ENCODE measurements at regions not wholly inside any gene's neighbourhood (a gene's known extent, or its start where the extent isn't known, plus 50 kb on each side); places are given as distances from the start of the nearest gene placed in this dataset.

DNA sequence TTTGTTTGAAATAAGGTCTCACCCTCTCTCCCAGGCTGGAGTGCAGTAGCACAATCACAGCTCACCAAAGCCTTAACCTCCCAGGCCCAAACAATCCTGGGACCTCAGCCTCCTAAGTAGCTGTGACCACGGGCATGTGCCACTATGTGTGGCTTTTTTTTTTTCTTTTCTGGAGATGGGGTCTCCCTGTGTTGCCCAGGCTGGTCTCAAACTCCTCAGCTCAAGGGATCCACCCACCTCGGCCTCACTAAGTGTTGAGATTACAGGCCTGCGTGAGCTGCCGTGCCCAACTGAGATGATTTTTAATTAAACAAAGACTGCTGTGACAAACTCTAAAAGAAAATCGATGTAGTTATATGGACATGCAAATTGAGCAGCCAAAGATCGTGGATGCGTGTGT, 768.4 kb upstream of the ADGRL2 start:
- DNase-seq: peak; percentile 36

DNA sequence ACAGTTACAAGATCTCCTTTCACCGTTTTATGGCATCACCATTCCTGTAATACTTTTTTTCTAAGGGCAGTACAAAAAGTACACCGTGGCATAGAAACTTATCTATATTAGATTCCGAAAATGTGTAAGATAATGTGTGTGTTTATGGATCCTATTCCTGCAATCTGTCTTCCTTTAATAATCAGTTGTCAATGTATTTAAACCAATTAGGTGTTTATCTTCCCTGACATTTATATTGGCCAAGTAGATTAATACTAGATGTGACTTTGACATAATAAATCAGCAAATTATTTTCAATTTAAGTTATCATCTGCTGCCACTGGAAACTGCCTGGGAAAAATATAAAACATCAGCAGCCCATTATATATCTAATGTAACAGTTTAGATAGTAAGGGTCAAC, 770.3 kb upstream of the ADGRL2 start:
- no peak for DNase-seq

DNA sequence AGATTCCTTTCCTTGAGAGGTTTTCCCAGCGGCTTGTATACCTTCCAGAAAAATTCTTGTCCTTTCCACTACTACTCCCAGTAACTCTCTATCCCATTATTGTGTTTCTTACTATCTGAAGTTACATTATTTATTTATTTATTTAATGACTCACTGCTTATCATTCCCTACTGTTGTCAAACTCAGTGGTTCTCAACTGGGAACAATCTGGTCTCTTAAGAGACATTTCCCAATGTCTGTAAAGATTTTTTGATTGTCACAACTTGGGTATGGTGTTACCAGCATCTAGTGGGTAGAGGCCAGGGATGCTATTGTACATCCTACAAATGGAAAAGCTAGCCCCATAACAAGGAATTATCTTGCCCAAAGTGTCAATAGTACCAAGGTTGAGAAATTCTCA, 771.5 kb upstream of the ADGRL2 start:
- DNase-seq: no peak

DNA sequence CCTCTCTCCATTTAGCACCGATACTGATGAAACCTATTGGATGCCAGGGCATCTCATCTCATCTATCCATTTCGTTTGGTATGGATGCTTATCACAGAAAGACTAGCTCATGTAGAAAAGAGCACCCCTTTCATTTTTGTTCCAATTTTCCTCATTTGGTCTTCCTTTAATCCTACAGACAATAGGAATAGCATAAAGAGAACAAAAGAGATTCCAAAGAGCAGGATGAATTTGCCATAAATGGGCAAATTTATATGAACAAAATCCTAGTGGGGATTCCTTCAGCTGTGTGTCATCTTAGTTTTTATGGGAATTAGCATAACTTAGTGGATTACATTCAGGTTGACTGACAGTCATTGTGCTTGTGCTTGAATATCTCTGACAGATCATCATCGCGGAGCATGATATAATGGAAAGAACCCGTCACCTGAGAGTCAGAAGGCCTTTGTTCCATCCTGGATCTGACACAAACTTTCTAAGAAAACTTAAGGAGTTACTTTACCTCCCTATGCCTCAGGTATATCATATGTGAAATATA, 777.5 kb upstream of the ADGRL2 start:
- DNase-seq: no peak

DNA sequence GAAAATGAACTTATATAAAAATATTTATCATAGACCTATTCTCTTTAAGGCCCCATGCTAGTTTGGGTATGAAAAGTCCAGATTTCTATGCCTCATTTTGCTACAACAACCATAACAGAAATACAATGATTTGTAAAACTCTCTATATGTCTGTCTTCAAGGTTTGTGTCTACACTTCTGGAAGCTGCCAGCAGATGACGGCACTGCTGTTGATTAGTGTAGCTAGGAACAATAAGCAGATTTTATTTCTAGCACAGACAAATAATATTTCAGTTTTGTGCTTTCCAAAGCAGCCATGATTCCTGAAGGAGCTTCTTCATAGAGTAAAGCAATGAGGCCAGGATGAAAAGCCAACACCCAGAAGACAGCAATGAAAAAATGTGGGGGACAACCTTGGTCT, 779.6 kb upstream of the ADGRL2 start:
- no peak for DNase-seq

DNA sequence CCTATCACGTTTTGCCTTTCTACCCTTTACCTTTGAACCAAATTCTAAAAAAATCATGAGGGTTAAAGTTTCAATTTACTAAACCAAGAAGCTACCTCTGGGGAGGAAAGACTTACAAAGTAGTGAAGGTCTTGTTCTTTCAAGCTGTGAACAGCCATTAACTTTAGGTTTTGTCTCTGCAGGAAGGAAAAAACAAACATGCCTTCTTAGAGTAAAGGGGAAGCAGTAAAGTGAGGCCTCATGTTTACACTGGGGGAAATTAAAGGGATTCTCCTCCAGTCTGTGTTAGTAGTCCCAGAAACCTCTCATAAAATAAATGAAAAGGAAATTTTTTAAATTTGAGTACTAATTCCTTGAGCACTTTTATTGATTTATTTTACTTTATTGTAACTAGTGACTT, 780.2 kb upstream of the ADGRL2 start:
- DNase-seq: no peak

DNA sequence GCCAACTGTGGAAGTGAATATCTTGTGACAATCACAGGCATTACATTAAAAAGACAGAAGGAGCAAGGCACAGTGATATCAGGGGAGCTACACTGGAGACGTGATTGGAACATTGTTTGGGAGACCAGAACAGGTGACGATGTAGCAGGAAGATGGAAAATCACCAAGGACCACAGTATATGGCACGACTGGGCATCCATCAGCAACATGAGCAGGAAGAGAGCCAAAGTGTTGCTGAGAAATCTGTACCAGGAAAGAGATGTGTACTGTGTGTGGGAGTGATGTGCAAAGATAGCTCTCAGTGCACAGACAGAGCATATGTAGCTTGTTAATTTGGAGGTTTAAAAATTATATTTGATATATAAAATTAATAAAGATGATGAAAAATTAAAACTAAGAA, 790.6 kb upstream of the ADGRL2 start:
- no peak for DNase-seq

DNA sequence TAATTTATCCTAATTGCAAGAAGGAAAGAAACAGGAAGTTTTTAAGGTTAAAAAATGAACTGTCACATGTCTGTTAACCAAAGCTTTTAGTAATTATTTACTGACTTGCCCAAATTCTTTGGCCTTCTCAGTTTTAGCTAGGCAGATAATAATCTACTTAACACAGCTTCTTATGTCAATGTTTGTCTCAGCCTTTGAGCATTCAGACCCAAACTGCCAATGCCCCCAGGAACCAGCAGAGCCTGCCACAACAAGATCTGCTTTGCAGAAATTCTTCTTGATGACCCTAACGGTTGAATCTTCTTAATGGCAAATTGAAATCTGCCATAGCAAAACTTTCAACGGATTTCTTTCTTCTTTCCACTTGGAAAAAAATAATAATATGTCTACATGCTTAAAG, 792.4 kb upstream of the ADGRL2 start:
- DNase-seq: no peak

DNA sequence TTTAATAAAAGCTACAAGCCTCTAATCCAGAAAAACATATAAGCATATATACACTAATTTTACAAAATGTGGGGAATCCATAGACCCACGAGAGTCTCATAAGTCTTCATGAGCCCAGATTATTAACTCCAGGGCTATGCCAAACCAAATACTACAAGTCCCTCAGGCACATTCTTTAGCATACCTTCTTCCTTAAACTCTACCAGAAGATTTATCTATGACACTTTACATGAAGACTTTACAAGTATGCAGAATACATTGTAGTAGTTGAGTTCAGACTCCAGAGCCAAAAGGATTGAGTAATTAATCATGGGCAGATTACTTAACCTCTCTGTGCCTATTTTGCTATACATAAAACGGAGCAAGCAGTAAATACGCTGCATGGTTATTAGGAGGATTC, 793.7 kb upstream of the ADGRL2 start:
- DNase-seq: no peak

DNA sequence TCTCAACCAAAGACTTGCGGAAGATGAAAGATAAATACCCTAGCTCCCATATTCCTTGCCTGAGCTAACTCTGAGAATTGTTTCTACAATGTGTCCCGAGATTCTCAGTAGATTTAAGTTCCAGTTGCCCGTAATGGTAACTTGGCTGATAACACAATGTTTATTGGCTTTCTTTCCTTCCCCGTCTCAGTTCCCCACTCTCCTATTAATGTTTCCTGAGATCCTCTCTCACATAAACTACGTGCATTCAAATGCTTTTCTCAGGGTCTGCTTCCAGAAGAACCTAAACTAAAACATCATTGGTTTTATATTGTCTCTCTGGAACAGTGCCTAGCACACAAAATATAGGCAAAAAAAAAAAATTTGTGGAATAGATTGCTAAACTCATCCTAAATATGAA, 794.2 kb upstream of the ADGRL2 start:
- no peak for DNase-seq

DNA sequence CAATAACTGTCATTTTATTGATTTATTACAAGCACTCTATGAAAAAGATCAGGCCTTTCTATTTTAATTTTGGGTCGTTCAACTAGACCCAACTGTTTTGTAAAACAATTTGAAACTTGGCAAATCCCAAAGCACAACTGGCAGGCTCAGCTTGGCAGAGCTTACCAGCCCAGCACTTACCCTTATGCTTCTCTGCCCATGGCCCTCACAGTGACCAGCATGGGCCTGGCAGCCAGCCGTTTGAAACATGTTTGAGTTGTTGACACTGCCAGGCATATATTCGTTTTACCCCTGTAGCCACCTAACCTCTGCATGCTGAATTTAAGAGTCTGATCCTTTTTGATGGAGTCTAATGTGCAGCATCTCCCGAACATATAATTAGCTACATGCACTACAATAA, 796.7 kb upstream of the ADGRL2 start:
- DNase-seq: no peak

DNA sequence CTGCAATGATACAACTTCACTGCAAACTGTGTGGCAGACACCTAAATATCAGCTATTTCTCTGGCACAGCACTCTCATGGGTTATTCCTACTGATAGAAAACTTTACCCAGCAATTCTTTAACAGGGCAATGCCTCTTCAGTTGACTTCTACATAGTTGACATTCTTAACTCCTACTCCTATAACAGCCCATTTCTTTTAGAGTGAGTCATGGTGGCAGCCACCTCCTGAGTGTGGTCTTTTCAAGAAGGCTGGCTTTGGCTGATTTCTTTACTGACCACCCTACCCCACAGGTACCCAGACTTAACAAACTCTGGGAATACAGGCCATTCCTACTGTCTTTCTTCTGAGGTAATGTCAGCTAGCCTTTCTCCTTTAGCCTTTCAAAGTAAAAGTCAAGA, 805.8 kb upstream of the ADGRL2 start:
- no peak for DNase-seq

DNA sequence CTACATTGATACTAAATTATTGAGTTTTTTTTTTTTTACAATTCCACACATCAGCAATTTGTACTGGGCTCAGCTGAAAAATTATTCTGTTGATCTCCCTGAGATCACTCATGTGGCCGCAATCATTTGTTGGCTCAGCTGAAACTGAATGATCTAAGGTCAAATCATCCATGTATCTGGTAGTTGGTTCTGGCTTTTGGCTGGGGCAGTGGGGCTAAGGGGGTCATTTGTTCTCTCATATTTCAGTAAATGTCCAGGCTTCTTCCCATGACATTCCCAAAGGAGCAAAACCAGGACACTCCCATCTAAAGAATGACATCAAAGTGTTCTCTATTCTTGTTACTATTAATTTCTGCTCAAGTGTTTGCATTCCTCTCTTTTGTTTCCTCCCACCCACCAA, 806.7 kb upstream of the ADGRL2 start:
- no peak for DNase-seq

DNA sequence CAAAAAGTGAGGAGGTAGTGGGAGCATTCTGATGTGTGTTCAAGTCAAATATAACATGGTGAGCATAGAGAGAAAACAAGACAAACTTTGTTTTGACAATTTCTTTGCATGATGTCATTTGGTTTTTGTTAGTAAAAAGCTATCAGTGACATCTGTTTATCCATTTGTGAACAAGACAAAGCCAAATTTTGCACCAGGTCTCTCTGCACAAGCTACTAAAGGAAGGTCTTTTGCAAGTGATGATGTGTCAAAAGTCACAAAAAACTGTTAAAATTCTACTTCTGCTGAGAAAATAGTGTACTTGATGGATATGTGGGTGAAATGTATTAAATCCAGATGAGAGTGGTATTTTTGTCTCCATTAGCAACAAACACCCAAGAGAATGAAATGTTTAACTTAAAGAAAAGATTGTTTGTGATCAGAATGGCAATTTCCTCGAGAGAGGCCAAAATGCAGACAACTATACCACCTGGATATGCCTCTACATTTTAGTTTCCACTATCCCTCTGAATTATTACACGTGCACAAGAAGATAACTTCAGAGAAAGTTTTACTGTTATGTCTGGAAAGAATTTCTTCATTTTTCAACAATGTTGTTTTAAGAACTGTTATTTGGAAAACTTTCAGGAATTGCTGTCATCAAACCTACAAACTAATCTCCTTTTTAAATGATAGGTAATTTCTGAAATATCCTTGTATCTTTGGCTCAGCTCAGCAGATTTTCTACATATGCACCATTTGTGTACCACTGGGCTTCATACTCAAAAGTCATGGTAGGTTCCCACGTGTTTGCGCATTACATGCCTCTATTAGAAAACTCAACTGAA, 807.4 kb upstream of the ADGRL2 start:
- no peak for DNase-seq

DNA sequence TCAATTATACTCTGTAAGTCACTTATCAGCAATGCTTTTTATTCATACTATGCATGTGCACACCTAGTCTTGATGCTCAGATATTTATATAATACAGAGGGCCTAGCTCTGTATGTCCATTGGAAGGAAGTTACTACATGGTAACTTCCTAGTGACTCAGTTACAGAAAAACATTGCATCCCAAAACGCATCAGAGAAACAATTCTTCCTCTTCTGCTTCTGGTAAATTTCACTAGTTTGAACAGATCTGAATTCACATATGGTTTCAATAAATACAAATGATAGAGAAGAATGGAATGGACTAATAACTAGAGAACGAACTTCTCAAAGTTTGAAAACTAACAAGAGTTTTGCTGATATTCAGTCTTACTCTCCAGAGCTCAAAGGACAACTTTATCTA, 811.3 kb upstream of the ADGRL2 start:
- DNase-seq: no peak

DNA sequence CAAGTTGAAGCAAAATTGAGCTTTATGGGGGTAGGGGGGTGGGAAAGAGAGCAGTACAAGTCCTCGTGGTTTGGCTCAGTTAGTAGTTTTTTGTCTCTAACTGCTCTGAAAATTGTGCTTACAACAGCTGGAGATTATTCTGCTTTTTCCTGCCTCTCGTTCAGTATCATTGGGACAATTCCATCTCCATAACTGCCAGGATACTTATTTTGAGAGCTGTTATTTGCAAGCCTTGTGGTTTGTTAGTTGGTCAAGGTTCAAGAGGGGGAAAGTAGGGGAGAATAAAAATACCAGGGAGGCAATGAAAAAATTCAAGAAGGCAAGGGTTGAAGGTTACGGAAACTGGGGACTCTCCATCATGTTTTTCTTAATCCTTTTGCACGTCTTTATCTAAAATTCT, 811.8 kb upstream of the ADGRL2 start:
- DNase-seq: no peak

DNA sequence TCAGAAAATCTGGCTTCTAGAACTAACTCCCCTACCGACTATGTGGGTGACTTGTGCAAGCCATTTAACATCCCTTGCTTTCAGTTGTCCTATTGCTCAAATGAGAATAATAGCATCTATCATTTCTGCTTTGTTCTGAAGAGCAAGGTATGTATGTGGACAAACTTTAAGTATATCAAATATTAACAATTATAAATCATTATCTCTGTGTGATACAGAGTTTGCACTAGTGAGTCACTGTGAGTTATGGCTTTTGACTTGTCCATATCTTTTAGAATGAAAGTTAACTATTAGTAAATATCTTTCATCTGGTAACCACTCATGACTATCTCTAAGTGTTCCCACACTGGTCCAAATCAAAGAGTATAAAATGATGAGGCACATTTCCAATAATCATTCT, 812.9 kb upstream of the ADGRL2 start:
- no peak for DNase-seq

DNA sequence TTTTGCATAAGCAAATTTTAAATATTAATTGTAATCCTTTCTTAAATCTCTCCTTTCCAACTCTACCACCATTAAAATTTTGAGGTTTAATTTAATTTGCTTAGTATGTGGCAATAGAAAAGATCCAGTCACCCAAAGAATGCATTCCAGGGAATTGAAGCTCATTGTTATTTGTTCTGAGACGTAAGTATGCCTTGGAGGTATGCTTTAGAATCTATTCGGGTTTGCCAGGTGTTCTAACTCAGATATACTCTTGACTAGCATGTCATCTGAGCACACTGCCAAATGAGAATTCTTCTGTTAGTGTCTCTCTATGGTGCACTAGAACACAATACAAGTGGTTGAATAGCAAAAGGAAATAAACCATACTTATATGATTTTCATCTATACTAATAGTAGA, 813.6 kb upstream of the ADGRL2 start:
- DNase-seq: no peak

DNA sequence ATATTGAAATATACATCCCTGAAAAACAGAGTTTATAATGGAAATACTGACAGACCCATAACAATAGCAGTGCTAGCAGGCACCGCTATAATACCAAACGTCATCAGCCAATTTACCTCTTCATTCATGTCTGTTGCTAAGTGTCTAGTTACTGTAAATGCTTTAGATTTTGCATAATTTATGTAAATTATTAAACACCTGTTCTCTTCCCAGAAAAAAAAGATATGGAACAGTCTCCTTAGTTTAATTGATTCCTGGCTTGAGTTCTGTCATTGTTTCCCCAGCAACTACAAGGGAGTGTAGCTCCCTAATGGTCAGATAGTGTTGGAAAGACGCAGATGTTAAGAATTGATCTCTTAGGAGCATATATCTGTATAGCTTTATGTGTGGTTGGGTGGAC, 817.9 kb upstream of the ADGRL2 start:
- DNase-seq: no peak

DNA sequence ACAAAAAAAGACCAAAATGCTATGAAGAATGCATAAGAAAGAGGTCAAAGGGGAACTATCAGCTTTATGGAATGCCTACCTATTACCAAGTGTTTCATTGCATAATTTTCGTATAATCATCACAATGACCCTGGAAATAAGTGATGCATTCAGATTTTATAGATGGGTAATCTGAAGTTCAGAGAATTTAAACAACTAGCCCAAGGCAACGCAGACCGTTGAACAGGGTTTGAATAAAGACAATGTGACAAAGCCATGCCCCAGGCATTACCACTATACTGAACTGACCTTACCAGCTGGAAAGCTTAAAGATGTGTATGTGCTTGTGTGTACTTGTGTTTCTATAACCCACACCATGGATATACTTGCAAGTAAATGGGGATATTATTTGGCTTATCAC, 827.6 kb upstream of the ADGRL2 start:
- DNase-seq: no peak

DNA sequence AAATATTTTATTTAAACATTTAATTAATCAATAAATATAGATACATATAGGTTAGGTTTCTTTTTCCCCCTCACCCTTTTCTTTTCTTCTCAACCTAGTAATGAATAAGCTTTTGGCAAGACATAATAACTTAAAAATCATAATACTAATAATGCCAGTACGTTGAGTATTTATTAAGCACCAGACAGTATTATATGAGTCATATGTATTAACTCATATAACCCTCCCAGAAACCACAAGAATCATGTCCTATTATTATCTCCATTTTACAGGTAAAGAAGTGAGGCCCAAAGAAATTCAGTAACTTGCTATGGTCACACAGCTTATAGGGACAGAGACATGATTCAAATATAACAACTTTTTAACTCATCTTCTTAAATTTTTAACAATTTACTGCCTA, 834.5 kb upstream of the ADGRL2 start:
- no peak for DNase-seq

DNA sequence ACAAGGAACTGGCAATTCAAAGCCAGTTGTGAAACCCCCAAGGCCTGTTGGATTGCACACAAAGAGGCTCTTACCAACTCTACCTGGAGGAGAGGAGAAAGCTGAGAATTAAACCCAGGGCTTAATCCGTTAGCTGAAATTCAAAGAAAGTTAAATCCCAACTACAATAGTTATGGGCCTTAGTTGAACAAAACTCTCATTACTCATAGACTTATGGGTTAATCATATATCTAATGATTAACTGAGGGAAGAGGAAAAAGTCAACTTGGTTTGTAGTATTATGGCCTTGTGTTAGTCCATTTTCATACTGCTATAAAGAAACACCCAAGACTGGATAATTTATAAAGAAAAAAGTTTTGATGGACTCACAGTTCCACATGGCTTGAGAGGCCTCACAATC, 838.2 kb upstream of the ADGRL2 start:
- no peak for DNase-seq

DNA sequence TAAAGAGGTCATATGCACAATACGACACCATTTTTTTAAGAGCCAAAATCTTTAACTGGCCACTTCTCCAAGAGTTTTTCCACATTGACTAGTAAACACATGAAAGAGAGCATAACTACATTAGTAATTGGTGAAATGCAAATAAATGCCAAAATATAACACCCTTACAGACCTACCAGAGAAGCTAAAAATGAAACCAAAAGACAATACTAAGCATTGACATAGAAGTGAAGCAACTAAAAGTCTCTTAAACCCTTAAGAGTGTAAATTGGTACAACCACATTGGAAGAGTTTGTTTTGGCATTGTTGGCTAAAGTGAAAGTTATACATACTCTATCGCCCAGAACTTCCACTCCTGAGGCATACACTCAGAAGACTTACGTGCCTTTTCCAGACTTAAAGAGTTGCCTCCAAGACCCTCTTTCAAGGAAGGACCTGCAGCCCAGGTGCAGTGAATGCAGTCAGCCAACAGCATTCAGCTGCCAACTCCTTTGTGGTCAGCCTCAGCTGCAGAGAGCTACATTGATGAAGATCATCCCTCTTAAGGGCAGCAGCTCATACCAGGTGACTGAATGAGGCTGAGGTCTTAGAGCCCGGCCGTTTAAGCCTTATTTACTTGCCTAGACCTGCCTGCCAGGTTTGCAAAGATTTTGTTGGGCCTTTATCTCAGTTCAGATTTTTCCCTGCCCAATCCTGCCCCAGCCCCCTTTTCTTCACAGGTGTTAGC, 839.1 kb upstream of the ADGRL2 start:
- DNase-seq: no peak

DNA sequence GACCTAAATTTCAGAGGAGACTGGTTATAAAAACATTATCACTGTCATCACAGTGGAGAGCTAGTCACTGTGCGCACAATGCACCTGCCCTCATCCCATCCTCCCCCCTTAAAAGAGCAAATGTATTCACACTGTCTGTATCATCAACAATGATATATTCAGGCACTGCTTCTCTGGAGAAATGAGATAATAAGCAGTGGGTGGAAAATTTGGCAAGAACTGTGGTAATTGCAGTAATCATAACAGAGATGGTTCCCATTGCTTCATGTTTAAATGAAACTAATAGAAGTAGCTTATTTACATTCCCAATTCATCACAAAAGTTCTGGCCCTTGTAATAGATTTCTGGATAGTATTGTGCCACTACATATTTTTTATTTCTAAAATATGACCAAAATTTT, 867.4 kb upstream of the ADGRL2 start:
- no peak for DNase-seq

DNA sequence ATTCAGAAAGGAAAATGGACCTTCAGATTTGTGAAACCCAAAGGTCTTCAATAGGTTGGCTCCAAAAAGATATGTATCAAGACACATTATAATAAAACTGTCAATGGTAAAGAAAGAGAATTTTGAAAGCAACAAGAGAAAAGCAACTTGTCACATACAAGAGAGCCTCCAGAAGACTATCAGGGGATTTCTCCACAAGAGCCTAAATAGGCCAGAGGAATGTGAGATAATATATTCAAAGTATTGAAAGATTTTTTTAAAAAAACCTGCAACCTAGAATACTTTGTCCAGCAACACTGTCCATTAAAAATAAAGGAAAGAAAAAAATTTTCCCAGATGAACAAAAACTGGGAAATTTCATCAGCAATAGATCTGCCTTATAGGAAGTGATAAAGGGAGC, 869.6 kb upstream of the ADGRL2 start:
- DNase-seq: no peak

Measured in NCI-H345 (cell line).